Peyer's patch (tissue), 4 donors: ENCODE measurements at regions not wholly inside any gene's neighbourhood (a gene's known extent, or its start where the extent isn't known, plus 50 kb on each side); places are given as distances from the start of the nearest gene placed in this dataset.

ENCODE experiments used
- CTCF ChIP-seq, 6 experiments: fragments of 450-650 bp in 4 of 6; fragments of 200-600 bp in 2 of 6; sonication (generic) in 1 of 6; IDR thresholded peaks; one replicate each; pipeline ENCODE4 v1.5.1; 2017 to 2019; ENCODE audit warnings: antibody characterized with exemption in 6 of 6, mild to moderate bottlenecking in 3 of 6, moderate library complexity in 1 of 6
- POLR2A ChIP-seq, 2 donors: fragments of 450-650 bp; IDR thresholded peaks; one replicate each; pipeline ENCODE4 v1.5.1; 2017; ENCODE audit warnings: antibody characterized with exemption in 2 of 2, mild to moderate bottlenecking in 2 of 2, moderate library complexity in 2 of 2

- no peak for TF ChIP-seq CTCF (IDR thresholded peaks at IDR 0.05)
- TF ChIP-seq POLR2A (IDR thresholded peaks at IDR 0.05), result no peak
Measured at GRCh38 chr10:94200146-94200837, 162.4 kb downstream of the NOC3L start.
